Activated naive CD4-positive, alpha-beta T cell treated with anti-CD3 and anti-CD28 coated beads, Interleukin-2, amount 10 ng/mL, durations not matched to agents 7 days and 5 days (primary cell): ENCODE measurements at regions not wholly inside any gene's neighbourhood (a gene's known extent, or its start where the extent isn't known, plus 50 kb on each side); places are given as distances from the start of the nearest gene placed in this dataset.
A peak's percentile ranks its signal among the peaks of the same experiment; 100 is the strongest.

Experiments
- CTCF ChIA-PET: fragments of 350-600 bp; sonication (Branson Sonifier 250); formaldehyde crosslinking; loops from one replicate; lab custom pipeline; 2021; ENCODE audit warnings: antibody characterized with exemption; lab: Charles Lee
- DNase-seq: peaks from one replicate; pipeline ENCODE4 v3.0.0-alpha.2; 2020
- H3K27ac Mint-ChIP-seq: one replicate; pipeline ENCODE4 v1.8.0; 2021; ENCODE audit warnings: mild to moderate bottlenecking, moderate library complexity, mixed read lengths
- H3K27me3 Mint-ChIP-seq: one replicate; pipeline ENCODE4 v1.8.0; 2021; ENCODE audit warnings: mild to moderate bottlenecking, mixed read lengths
- H3K36me3 Mint-ChIP-seq: one replicate; pipeline ENCODE4 v1.8.0; 2021; ENCODE audit warnings: mixed read lengths
- H3K4me1 Mint-ChIP-seq: one replicate; pipeline ENCODE4 v1.8.0; 2021; ENCODE audit warnings: mixed read lengths
- H3K4me3 Mint-ChIP-seq: one replicate; pipeline ENCODE4 v1.8.0; 2021; ENCODE audit warnings: mild to moderate bottlenecking, moderate library complexity, mixed read lengths
- H3K9me3 Mint-ChIP-seq: one replicate; pipeline ENCODE4 v1.8.0; 2021; ENCODE audit warnings: mixed read lengths

DNA sequence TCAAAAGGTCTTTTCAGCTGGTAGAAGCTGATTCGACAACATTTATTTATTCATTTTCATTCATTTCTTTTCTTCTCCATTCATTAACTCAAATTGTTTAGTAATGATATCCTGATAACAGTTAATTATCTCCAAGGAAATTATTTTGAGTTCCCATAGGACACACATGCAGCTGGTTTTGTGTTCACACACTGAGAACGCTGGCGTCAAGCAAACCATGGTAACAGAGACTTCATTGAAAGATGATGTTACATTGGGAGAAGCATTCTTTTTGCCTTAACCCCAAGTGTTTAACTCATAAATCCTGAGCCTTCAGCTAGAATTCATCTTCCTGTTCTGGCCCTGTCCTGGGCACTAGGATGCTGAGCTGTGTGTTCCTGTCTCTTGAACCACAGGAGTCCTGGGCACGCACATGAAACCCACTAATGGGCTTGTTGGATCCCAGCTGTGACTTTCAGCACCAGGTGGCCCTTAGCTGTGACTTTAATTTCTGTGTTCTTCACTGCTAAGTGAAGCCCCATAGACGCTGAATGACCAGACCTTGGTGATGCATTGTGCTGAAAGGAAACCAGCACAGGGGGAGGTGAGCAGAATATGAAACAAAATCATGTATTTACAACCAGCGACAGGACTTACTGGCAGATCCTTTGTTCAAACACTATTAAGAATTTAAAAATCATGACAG is 121.5 kb upstream of the PRSS58 start:
- Mint-ChIP-seq H3K27me3 (peaks cover 32% of the 10 kb centered on the region), H3K4me3 (peak overlapping the region; percentile 0), H3K36me3 (no peaks in the 10 kb centered on the region), H3K4me1 (peaks cover 15% of the 10 kb centered on the region), H3K27ac (no peak overlapping the region), H3K9me3 (no peaks in the 10 kb centered on the region)
- DNase-seq = no peak
- CTCF ChIA-PET = interaction anchor here (1.9 kb wide), 1 partner anchor 34 kb away, joined by 7 read pairs; no protein-coding TSS in a partner anchor

DNA sequence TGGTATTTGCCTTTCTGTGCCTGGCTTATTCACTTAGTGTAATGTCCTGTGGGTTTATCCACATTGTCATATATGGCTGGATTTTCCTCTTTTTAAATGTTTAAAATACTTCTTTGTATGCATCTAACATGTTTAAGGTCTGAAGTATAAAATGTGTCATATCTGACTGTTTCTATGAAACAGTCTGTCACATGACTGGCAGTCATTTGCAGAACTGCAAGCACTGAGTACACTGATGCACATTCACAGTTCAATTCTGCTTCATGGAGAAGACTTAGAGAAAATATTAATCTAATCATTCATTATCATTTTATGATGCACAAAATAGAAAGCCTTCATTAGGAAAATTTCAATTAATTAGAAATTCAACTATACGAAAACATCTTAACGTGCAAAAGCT is 119.7 kb upstream of the PRSS58 start:
- H3K36me3 Mint-ChIP-seq = no peaks in the 10 kb centered on the region
- H3K27me3 Mint-ChIP-seq = peaks cover 34% of the 10 kb centered on the region
- peaks cover 5% of the 10 kb centered on the region for H3K4me1 Mint-ChIP-seq
- DNase-seq = no peak
- H3K4me3 Mint-ChIP-seq = no peak overlapping the region
- CTCF ChIA-PET = no interaction called here
- H3K9me3 Mint-ChIP-seq = no peaks in the 10 kb centered on the region
- no peak overlapping the region for H3K27ac Mint-ChIP-seq

DNA sequence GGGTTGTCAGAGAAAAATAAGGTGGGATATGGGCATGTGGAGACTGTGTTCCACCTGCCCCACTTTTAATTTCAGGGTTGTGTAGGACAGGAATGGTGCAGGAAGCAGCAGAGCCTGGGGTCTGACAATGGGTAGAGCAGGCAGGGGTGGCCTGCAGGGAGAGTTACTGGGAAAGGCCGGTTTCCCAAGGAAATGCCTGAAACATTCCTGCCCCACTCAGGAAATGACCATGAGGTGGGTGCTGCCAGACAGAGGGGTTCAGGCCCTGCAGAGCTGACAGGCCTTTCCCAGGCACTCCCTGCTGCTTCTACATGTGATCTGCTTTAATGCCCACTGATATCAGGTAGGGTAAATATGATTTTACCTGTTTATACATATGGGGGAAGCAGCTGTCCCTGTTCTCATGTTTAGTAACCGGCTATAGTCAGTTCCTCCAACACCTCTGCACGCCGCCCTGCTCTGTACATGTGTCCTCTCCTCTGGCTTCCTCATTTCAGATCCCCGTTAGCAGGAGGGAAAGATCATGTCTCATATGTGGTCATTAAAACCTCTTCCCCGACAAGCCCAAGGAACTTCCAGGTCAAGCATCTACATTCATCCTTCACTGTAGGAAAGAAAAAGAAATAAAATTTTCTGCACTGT is 118.6 kb upstream of the PRSS58 start:
- peaks cover 41% of the 10 kb centered on the region for H3K27me3 Mint-ChIP-seq
- peaks cover under 1% of the 10 kb centered on the region for H3K4me1 Mint-ChIP-seq
- H3K4me3 Mint-ChIP-seq = no peak overlapping the region
- no peak overlapping the region for H3K27ac Mint-ChIP-seq
- no peaks in the 10 kb centered on the region for H3K9me3 Mint-ChIP-seq
- no peaks in the 10 kb centered on the region for H3K36me3 Mint-ChIP-seq
- CTCF ChIA-PET = interaction anchor here (1.0 to 2.3 kb wide), 7 partner anchors 8 to 110 kb away, joined by 3 to 8 read pairs (median 4); no protein-coding TSS in a partner anchor
- no peak for DNase-seq

DNA sequence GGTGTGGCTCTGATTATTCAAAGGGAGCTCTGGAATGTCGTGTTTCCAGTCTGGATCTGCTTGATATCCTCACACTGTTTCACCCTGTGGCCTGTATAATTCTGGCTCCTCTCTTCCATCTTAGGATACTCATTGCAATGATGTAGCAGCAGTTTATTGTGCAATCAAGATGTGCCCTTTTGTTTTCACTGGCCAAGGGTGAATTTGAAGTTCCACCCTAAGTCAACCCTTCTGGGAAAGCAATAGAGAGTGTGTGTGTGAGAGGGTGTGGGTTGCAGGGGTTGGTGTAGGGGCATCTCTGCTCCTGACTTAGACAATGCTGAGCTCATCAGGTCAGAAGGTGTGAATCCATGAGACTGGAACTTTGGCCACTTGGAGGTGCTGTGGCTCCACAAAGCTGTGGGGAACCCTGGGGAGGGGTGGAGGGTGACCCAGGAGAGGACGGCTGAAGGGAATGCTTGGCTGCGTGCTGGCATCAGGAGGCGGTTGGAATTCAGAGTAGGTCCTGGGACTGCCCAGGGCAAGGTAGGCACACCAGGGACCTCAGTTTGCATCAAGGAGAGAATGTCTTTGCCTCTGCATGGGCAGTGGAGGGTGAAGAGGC is 118.0 kb upstream of the PRSS58 start:
- no peaks in the 10 kb centered on the region for H3K9me3 Mint-ChIP-seq
- peaks cover 36% of the 10 kb centered on the region for H3K27me3 Mint-ChIP-seq
- CTCF ChIA-PET = interaction anchor here (0.7 to 2.3 kb wide), 9 partner anchors 8 to 110 kb away, joined by 3 to 8 read pairs (median 4); no protein-coding TSS in a partner anchor
- DNase-seq = peak; percentile 38
- no peaks in the 10 kb centered on the region for H3K36me3 Mint-ChIP-seq
- peak overlapping the region; percentile 25 for H3K27ac Mint-ChIP-seq
- H3K4me1 Mint-ChIP-seq = no peaks in the 10 kb centered on the region
- H3K4me3 Mint-ChIP-seq = peak overlapping the region; percentile 9

DNA sequence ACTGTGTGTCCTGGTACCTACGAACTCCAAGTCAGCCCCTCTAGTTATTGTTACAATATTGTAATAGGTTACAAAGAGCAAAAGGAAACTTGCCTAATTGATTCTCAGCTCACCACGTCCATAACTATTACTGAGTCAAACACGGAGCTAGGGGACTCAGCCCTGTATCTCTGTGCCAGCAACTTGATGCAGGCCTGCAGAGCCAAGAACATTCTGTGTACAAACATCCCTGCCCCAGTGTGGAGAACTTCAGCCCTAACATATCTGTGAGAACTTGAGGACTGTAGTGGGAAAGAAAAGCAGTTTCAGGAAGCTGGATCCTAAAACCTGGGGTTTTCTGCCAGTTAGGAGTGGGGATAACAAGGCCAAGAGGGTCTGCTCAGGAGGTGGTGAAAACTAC is 114.9 kb upstream of the PRSS58 start:
- H3K9me3 Mint-ChIP-seq = peaks cover 8% of the 10 kb centered on the region
- DNase-seq = no peak
- H3K4me1 Mint-ChIP-seq = no peaks in the 10 kb centered on the region
- no peak overlapping the region for H3K4me3 Mint-ChIP-seq
- H3K36me3 Mint-ChIP-seq = peaks cover 2% of the 10 kb centered on the region
- H3K27me3 Mint-ChIP-seq = peaks cover 41% of the 10 kb centered on the region
- CTCF ChIA-PET = interaction anchor here (1.2 kb wide), 1 partner anchor 86 kb away, joined by 3 read pairs; no protein-coding TSS in a partner anchor
- H3K27ac Mint-ChIP-seq = no peak overlapping the region

DNA sequence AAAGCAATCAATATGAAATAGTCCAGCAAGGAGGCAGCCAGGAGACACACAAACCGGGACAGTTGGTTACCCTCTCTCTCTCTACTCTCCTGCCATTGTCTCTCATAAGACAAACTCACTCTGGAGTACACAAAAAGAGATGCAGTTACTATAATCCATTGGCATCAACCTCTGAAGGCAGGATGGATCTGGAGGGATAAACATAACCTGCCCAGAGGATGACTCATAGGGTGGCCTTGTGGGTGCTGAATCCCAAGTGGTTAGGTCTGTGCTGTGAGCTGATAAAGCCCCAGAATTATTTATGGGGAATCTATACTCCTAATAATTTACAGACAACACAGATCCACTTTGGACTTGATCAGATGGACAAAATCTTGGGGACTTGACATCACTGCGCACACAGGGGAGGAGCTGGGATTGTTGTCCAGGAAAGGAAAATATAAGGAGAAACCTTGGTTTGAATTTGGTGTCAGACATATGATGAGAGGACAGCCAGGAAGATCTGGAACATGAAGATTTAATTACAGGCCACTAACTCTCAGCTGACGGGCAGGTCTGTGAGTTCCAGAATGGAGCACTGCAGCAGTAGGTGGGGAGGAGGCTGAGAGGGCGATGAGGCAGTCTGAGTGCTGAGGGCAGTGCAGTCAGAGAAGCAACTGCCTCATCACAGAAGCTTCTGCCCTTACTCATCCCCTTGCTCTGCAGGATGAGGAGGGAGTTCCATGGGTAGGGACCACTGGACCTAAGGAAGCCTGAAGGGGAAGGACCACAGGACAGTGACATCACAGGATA is 113.9 kb upstream of the PRSS58 start:
- CTCF ChIA-PET = no interaction called here
- peaks cover 44% of the 10 kb centered on the region for H3K27me3 Mint-ChIP-seq
- H3K27ac Mint-ChIP-seq = no peak overlapping the region
- H3K4me1 Mint-ChIP-seq = no peaks in the 10 kb centered on the region
- no peak for DNase-seq
- peaks cover 8% of the 10 kb centered on the region for H3K9me3 Mint-ChIP-seq
- H3K4me3 Mint-ChIP-seq = no peak overlapping the region
- peaks cover 2% of the 10 kb centered on the region for H3K36me3 Mint-ChIP-seq

DNA sequence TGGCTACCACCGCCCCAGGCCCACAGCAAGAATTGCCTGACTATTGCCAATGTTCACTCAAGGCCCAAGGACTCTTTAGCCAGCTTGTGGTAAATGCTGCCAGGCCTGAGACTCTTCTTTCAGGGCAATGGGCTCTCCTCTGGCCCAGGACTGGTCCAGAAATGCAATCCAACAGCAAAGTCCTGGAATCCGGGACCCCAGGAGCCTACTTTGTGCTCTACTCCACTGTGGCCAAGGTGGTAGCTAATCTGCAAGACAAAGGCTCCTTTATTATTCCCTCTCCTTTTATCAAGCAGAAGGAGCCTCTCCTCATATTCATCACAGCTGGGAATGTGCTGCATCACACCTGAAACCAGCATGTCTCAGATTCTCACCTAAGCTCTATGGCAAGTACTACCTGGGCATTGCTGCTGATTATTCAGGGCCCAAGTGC is 107.6 kb upstream of the PRSS58 start:
- Mint-ChIP-seq H3K36me3 (peaks cover 2% of the 10 kb centered on the region), H3K27me3 (peaks cover 38% of the 10 kb centered on the region), H3K4me3 (no peak overlapping the region), H3K9me3 (peaks cover 8% of the 10 kb centered on the region), H3K27ac (no peak overlapping the region), H3K4me1 (peaks cover 16% of the 10 kb centered on the region)
- DNase-seq = no peak
- CTCF ChIA-PET = interaction anchor here (0.7 to 1.2 kb wide), 3 partner anchors 8 to 20 kb away, joined by 3 read pairs; no protein-coding TSS in a partner anchor

DNA sequence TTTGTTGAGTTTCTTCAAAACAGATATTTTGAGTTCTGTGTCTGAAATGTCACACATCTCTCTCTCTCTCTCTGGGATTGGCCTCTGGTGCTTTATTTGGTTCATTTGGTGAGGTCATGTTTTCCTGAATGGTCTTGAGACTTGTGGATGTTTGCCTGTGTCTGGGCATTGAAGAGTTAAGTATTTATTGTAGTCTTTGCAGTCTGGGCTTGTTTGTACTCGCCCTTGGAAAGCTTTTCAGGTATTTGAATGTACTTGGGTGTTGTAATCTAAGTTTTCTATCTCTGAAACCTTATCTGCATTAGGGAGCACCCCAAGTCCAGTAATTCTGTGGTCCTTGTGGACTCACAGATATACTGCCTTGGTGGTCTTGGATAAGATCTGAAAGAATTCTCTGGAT is 106.7 kb upstream of the PRSS58 start:
- CTCF ChIA-PET = interaction anchor here (0.7 to 0.9 kb wide), 2 partner anchors 12 to 20 kb away, joined by 3 to 4 read pairs; no protein-coding TSS in a partner anchor
- no peak overlapping the region for H3K4me3 Mint-ChIP-seq

DNA sequence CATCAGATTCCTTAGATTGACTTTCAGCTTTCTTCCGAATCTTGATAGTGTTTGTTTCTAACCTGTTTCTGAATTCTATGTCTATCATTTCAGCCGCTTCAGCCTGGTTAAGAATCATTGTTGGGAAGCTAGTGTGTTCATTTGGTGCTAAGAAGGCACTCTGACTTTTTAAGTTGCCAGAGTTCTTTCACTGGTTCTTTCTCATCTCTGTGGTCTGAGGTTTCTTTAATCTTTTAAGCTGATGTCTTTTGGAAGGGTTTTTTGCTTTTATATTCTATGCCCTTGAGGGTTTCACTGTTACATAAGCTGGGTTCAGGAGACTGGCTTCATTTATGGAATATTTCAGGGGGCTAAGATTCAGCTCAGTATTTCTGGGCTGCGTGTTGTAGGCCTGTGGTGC is 104.5 kb upstream of the PRSS58 start:
- no peaks in the 10 kb centered on the region for H3K9me3 Mint-ChIP-seq
- peaks cover 31% of the 10 kb centered on the region for H3K27me3 Mint-ChIP-seq
- DNase-seq = no peak
- peaks cover 22% of the 10 kb centered on the region for H3K4me1 Mint-ChIP-seq
- no peak overlapping the region for H3K4me3 Mint-ChIP-seq
- H3K27ac Mint-ChIP-seq = peak overlapping the region; percentile 53
- CTCF ChIA-PET = interaction anchor here (1.1 to 1.6 kb wide), 4 partner anchors 9 to 24 kb away, joined by 3 to 8 read pairs (median 3); no protein-coding TSS in a partner anchor
- H3K36me3 Mint-ChIP-seq = no peaks in the 10 kb centered on the region

More for the DNA sequence above, 106.7 kb upstream of the PRSS58 start:
- no peak for DNase-seq
- Mint-ChIP-seq H3K27ac (no peak overlapping the region), H3K4me1 (peaks cover 16% of the 10 kb centered on the region), H3K27me3 (peaks cover 37% of the 10 kb centered on the region), H3K9me3 (peaks cover 8% of the 10 kb centered on the region), H3K36me3 (peaks cover 2% of the 10 kb centered on the region)

DNA sequence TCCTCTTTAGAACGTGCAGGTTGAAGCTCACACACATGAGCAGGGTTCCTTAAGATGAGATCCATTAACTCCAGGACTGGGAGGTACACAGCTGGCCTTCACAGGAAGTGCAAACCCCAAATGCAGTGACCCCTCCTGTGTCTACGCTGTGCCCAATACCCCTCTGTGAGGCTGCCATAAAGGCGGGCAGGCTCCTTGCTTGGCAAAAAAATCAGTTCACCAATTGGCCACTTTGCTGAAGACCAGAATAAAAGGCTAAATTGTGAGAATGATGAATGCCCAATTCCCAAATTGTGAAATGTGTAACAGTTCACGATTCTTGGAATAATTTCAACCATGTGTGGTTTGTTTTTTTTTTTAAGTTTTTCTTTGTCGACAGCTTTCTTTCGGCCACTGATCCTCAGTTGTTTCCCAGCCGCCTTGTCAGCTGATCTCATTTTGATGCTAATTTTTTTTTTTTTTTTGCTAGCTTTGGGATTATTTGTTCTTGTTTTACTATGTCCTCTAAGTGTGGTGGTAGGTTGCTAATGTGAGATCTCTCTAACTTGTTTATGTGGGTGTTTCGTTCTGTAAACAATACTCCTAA is 101.9 kb upstream of the PRSS58 start:
- Mint-ChIP-seq H3K27me3 (peaks cover 36% of the 10 kb centered on the region), H3K27ac (no peak overlapping the region), H3K36me3 (no peaks in the 10 kb centered on the region), H3K9me3 (no peaks in the 10 kb centered on the region), H3K4me3 (no peak overlapping the region), H3K4me1 (peaks cover 23% of the 10 kb centered on the region)
- DNase-seq = no peak
- CTCF ChIA-PET = interaction anchor here (1.0 to 2.5 kb wide), 10 partner anchors 9 to 123 kb away, joined by 3 to 18 read pairs (median 6); no protein-coding TSS in a partner anchor

DNA sequence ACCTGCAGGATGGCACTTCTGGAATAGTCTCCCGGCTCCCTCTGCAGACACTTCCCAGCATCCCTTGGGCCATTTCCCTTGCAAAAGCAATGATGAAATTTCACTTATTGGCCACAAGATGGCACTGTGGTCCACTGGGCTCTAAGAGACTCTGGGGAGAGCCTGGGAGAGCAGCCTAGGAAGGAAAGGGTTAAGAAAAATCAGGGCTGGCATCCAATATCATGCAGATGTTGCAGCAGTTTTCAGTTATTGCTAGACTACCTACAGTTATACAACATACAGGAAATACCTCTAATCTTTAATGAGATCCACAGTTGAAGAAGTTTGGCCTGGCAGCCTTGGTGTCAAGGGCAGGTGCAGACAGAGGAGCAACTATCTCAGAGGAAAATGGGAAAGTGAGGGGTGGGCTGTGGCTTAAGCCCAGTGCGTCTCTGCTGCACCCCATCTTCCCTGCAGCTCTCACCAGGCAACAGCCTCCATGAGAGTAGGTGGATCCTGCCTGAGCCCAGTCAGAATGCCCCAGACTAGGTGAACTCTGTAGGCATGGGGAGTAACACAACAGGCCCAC is 100.2 kb upstream of the PRSS58 start:
- no peak overlapping the region for H3K4me3 Mint-ChIP-seq
- H3K4me1 Mint-ChIP-seq = peaks cover 31% of the 10 kb centered on the region
- H3K27ac Mint-ChIP-seq = no peak overlapping the region
- CTCF ChIA-PET = interaction anchor here (0.6 to 2.9 kb wide), 12 partner anchors 7 to 1817 kb away, joined by 3 to 10 read pairs (median 4); no protein-coding TSS in a partner anchor
- DNase-seq = peak; percentile 46
- H3K36me3 Mint-ChIP-seq = no peaks in the 10 kb centered on the region
- no peaks in the 10 kb centered on the region for H3K9me3 Mint-ChIP-seq
- peaks cover 37% of the 10 kb centered on the region for H3K27me3 Mint-ChIP-seq

DNA sequence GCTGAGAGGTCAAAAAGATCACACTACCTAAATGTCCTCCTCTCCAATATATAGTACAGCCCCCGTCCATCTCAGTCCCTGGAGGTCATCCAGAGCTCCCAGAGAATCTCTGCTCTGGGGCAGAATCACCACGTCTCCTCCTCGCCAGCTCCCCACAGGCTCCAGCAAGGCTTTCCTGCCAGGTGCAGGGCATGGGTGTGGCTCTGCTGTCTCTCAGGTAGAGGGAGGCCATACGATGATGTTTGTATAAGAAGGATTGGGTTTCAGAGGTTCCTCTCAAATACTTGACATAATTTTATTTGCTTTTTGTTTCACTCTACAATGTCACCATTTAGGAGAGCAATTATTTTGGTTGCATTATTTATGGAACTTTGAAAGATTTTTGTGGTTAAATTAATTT is 98.3 kb upstream of the PRSS58 start:
- no peak overlapping the region for H3K27ac Mint-ChIP-seq
- no peak for DNase-seq

DNA sequence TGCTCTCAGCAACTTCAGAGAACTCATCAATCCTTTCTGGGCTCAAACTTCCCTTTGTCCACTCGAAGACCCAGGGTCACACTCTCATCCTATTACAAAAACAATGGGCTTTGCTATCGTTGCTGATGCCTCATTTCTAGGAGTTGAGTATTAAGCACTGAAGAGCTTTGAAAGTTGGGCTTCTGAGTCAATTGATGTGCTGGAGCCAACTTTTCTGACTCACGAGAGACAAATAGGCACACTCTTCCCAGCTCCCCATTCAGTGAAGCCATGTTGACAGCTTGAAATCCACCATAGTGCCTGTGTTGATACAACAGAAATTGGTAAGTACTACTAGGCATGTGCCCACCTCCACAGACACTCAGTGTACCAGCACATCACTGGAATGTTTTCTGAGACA is 97.5 kb upstream of the PRSS58 start:
- DNase-seq = no peak
- Mint-ChIP-seq H3K4me1 (peaks cover 33% of the 10 kb centered on the region), H3K27me3 (peaks cover 34% of the 10 kb centered on the region), H3K9me3 (no peaks in the 10 kb centered on the region), H3K4me3 (no peak overlapping the region), H3K36me3 (no peaks in the 10 kb centered on the region), H3K27ac (no peak overlapping the region)
- CTCF ChIA-PET = interaction anchor here (0.6 to 2.9 kb wide), 7 partner anchors 9 to 88 kb away, joined by 3 to 10 read pairs (median 3); no protein-coding TSS in a partner anchor

More for the DNA sequence above, 98.3 kb upstream of the PRSS58 start:
- Mint-ChIP-seq H3K9me3 (no peaks in the 10 kb centered on the region), H3K27me3 (peaks cover 34% of the 10 kb centered on the region), H3K4me1 (peaks cover 33% of the 10 kb centered on the region), H3K4me3 (no peak overlapping the region), H3K36me3 (no peaks in the 10 kb centered on the region)
- CTCF ChIA-PET = interaction anchor here (0.9 to 2.9 kb wide), 6 partner anchors 10 to 87 kb away, joined by 3 to 10 read pairs (median 3); no protein-coding TSS in a partner anchor
